ENCODE measurements at regions not wholly inside any gene's neighbourhood (a gene's known extent, or its start where the extent isn't known, plus 50 kb on each side); places are given as distances from the start of the nearest gene placed in this dataset.
A peak's percentile ranks its signal among the peaks of the same experiment; 100 is the strongest.
"Not testable (repeated sequence)": the region's sequence is repeated elsewhere in the genome, so short reads cannot be mapped to it uniquely, and the experiment has no call there.

DNA sequence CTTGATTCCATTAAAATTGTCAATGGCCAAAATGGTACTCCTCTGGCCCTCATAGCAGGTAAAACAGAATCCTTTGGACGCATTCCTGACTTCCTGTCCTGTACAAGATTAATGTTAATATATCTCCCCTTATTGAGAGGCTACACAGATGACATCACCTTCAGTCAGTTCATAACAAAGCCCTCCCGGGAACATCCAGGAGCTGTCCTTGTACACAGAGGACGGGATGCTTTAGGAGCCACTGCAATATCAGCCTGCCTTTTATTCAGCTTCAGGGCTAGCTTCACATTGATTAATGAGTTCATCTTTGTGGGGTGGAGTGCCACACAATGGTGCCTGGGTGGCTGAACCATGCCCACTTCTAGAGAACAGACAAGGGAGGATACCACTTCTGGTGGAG is 235.1 kb downstream of the NRIP1 start:
- no peak for DNase-seq

DNA sequence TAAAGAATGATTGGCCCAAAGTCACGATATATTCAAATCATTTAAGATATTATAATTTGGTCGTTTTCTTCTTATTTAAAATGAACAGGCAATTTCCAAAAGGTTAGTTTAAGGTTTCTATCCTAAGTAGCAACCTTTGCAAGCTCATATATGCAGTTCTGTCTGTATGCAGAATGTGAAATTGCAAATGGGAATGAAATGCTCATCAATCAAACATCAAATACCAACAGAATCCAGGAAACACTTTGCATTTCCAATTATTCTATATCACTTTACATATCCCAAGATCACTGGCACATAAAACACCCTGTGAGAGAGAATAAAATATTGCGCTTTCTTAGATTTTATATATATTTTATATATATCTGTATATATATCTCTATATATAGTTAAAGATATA is 237.3 kb downstream of the NRIP1 start:
- DNase-seq: no peak

DNA sequence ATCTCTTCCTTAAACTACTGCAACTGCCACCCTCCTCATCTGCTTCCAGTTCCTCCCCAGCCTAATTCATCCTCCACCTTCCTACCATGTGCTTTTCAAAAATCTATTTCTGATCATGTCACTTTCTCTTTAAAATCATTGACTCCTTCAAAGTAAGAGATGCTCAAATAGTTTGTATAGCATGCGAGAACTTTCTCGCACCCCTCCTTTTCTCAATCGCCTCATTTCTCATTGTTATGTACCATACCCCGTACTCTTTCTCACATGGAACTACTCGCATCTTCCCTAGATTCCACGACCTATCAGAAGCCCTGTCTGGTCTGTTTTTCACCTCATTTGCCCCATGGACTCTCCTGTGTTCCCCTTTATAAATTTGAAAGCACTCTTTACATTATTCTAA is 238.2 kb downstream of the NRIP1 start:
- DNase-seq: no peak

DNA sequence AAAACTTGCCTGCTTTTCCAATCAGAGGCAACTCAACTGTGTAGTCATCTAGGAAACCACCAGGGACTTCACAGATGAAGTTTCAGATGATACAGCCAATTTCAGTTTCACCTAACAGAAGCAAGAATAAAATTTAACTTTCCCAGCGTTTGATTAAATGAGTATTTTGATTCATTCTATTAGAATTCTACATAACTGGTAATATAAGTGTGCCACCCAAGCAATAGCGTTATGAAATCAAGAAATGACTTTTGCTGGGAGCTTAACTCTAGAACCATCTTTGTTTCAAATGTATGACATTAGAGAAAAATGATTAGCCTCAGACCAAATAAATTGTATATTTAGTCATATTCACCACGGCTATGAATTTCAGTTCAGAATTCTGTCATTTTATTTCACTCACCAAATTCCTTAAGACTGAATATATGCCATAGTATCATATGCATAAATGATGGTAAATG is 239.3 kb downstream of the NRIP1 start:
- DNase-seq: no peak

DNA sequence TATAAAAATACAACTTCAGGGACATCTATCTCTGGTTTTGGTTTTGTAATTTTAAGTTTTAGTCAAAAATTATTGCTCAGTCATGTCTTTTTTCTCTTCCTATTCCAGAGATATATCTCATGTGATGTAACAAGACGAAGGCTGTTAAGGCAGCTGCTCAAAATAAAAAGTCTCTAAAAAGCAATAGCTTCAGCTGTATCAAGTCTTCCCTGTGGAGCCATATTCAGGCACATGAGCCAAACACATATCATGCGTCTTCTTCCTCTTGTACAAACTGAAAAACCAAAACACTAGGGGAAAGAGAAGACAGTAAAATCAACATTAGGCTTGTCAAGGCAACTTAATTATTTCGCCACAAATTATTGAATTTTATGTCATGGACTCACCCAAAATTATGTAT is 240.7 kb downstream of the NRIP1 start:
- DNase-seq: no peak

DNA sequence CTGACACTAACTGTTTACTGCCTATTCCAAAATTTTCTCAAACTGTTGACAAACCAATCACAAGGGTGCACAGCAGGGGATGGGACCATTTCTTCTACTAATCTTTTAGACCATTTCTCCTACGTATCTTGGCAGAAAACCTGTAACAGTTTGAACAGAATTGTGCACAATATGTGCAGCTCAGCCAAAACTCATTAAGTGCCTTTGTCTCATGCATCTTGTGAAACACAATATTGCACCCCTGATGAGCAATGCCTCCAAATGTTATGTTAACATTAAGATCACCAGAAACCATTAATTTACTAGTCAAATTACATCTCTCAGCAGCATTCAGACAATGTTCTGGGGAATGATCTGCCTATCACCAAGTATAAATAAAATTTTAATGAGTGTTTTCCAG is 247.5 kb downstream of the NRIP1 start:
- no peak for DNase-seq

DNA sequence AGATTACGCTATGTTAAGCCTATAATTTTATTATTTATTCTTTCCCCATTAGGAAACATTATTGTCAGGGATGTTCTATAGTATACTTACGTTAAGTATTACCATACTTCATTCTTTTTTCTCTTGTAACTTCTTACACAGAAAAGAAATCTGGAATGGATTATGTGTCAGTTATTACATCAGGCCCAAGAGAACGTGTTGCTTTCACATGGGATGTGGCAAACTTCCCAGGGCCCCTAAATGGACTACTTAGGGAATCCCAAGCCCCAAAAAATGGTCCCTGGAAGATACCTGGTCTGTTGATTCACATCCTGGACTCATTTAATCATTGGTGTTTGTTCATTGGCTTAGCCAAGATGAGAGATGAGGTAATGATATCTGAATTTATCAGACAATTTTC is 249.8 kb downstream of the NRIP1 start:
- DNase-seq: no peak

DNA sequence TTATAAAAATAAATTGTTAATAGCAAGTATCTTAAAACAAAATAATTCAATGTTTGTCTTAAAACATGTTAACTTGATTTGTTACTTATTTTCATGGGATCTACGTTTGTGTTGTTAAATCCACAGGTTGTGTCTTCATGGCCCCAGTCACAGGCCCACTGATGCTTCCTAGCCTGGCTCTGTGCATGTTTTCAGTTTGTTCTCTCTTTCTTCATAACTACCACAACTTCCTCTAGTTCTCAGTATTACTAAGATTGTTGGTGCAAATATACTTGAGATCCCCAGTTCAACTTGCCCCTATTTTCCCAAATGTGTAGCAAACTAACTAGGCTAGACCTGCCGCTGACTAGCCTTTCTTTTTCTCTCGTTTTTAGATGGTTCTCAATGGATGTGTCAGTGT is 250.5 kb downstream of the NRIP1 start:
- no peak for DNase-seq

DNA sequence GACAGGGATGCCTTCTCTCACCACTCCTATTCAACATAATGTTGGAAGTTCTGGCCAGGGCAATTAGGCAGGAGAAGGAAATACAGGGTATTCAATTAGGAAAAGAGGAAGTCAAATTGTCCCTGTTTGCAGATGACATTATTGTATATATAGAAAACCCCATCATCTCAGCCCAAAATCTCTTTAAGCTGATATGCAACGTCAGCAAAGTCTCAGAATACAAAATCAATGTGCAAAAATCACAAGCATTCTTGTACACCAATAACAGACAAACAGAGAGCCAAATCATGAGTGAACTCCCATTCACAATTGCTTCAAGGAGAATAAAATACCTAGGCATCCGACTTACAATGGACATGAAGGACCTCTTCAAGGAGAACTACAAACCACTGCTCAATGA is 258.1 kb upstream of the SAMSN1 start:
- DNase-seq: not testable (repeated sequence)

DNA sequence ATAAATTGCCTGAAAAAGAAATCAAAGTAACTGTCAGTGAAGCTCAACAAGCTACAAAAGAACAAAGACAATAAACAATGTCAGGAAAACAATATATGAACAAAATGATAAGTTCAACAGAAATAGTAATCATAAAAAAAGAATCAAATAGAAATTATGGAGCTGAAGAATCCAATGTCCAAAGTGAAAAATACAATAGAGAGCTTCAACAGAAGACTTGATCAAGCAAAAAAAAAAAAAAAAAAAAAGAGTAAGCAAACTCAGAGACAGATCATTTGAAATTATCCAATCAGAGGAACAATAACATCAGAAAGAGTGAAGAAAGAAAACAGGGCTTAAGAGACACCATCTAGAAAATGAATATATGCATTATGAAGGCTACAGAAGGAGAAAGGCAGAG is 251.4 kb upstream of the SAMSN1 start:
- no peak for DNase-seq

DNA sequence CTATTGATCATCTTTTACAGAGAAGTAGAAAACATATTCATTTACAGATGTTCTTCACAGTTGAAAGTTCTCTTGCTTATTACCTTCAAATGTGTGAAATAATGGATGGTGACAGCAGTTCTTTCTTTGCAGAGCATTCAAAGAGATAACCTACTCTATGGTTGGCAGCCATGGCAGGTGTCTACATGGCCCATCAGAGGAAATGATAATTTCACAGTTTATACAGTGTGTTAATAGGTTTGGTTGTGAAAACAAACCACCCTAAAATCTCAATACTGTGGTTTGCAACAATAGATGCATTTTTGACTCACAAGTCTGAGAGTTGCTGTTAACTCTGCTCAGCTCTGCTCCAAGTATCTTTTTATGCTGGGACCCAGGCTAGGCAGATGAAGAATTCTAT is 241.2 kb upstream of the SAMSN1 start:
- no peak for DNase-seq

DNA sequence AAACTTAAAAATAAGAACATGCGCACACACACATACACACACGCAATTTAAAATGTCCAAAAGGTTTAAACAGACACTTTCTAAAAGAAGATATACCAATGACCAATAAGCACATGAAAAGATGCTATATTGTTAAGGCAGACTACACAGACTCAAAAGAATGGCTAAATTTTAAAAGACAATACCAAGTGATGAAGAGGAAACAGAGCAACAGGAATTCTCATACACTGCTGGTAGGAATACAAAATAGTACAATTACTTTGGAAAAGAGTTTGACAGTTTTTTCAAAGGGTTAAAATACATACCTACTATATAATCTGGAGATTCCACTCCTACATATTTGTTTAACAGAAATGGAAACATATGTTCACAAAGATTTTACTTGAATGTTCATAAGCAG is 239.6 kb upstream of the SAMSN1 start:
- no peak for DNase-seq

DNA sequence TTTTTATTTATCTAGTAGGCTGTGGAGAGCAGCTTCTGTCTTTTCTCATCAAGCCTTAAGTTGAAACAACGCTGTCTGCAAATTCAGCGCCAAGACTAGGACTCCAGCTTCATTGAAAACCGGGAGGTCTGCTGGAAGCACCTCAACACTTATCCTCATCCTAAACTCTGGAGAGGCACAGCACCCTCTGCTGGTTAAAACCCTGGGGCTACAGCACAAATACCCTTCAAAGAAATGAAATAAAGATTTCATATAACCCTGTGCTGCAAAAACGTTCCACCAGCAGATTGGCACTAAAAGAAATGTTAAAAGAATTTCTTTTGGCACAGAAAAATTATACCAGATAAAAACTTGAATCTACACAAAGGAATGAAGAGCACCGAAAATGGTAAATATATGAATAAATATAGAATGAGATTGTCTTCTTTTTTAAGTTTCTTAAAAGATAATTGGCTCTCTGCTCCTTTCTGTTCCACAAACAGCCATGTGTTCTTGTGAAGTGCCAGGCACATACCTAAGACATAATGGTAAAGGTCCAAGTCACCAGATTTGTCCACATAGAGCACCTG is 227.7 kb upstream of the SAMSN1 start:
- peak in 7 of 56 donors; percentile 1 to 19 (median 7) for DNase-seq

DNA sequence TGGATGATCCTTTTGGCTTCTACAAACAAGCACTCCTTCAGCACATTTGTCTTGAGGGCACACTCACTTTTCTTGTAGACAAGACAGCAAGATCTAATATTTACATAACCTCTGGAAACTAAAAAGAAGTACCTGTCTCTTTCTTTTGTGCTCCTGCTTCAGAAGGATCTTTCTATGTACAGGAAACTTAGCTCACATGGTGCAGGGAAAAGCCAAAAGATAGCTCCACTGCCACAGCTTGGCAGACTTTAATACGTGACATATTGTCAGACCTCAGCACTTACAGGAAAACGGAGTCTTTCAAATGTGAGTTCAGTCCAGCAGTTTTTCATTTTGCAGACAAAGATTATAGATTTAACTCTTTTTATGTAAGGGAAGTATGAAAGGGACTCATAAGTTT is 225.5 kb upstream of the SAMSN1 start:
- DNase-seq: no peak

DNA sequence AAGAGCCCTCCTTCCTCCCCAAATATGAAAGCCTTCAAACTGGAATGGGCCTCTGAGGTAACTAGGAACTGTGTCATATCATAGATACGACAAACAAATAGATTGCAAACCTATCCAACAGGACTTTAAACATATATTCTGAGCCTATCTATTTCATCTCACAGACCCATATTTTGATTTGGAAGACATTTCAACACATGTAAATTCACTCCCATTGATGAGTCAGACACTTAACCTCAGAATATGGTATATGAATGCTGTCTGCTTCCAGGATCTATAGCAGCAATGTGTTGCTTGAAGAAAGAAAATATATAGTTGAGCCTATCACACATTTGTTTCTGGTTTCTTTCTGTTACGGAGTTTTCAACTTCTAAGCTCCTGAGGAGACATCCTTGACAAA is 221.9 kb upstream of the SAMSN1 start:
- no peak for DNase-seq

DNA sequence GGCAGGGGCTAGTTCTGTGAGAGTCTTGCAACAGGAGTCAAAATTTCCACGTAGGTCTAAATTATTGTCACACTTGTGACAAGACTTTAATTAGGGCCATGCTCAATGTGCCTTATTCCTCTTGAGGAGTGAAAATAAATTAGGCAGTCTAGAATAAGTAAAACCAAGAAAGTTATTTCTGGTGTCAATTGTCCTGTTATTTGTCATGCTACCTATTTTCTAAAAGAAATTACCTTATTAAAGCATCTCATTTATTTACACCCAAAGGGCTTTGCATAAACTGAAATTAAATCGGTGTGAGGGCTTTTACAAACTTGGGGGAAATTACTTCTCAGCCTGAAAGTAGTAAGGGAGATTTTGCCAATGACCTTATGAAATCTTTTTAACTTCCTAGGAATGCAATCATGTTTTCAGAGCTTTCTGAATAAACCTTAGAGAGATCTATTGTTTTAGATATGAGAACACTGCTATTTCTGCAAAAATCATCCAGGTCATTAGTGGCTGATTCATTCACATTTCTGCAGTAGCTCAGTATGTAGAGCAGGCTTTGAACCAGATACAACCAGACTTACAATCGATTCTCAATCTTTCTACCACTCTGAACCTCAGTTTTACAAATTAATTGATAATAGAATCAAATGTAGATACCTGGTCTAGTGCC is 221.2 kb upstream of the SAMSN1 start:
- no peak for DNase-seq

DNA sequence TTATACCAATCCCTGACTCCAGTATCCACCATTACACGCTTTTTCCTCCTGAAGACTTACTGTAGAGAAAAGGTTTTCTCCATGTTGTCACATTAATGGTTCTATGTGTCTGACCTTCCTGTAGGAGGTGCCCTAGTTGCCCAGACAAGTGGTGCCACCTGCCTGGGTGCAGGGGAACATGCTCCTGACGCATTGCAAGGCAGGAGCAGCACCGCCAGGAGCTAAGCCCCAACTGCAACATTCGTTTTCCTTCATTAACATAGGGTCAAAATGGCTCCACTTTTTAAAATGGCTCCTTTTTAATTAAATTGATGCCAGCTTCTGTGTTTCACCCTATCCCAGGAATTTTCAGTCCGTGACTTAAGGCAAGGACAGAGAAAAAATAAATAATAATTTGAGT is 220.1 kb upstream of the SAMSN1 start:
- DNase-seq: no peak

DNA sequence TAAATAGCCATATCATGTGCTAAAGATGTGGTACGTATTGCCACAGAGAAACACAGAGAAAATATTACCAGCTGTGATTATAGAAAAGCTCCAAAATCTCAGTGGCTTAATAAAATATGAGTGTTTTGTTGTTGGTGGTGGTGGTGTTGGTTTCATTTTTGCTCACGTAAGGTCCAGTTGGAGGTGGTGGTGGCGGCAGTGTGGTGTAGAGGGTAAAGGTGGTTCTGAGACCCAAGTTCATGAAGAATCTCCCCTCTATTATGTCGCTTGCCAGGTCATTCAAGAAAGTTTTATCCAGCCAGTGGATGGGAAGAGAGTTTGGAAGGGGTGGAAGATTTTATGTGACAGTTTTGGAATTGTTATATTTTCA is 217.6 kb upstream of the SAMSN1 start:
- DNase-seq: no peak

DNA sequence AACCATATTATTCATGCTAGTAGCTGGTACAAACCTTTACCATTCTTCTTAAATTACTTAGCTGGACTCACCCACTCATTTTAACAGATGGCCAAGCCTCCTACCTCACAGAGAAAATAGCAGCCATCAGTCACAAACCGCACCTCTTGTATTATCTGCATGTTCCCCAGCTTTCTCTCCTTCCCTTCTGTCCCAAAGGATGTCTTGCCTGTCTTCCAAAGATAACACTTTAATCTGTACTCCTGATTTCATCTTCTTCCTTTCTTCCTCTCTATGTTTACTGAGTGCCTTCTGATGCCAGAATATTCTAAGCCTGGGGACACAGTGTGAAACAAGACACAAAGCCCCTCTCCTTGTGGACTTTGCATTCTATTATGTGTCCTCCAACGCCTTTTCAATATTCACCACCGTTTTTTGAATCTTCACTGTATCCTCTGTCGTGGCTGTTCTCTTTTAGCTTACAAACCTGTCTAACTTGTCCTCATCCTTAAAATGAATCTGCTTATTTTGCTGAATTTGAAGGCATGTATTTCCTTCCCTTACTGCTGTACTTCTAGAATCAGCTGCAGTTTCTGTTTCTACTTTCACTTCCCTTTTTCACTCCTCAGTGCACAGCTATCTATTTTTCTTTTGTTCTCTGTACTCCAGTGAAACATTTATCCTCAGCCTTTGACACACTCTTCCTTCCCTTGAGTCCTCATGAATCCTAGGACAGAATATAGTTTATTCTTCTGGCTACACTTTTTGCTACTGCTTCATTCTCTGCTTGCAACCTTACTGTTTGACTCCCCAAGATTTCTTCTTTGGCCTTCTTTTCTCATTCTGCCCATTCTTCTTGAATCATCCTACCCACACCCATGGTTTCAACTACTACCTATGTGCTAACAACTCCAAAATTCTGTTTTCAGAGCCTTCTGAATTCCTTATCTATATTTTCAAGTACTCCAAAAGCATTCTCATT is 216.9 kb upstream of the SAMSN1 start:
- DNase-seq: peak in 5 of 56 donors; percentile 1 to 35 (median 18)

DNA sequence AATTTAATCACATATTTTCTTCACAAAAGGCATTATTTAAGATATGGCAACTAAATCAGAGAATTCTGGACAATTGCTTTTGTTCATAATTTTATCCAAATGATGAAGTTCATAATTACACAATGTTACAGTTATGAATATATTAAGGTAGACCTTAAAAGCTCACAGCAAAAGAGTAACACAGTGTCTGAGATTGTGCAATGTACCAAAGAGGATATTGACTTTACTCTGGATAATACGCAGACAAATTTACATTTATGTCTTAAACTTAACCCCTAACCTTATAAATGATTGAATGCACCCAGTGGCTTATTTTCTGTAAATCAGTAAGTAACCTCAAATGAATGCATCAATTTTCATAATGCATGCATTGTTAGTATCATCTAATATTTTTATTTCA is 216.2 kb upstream of the SAMSN1 start:
- DNase-seq: no peak

DNA sequence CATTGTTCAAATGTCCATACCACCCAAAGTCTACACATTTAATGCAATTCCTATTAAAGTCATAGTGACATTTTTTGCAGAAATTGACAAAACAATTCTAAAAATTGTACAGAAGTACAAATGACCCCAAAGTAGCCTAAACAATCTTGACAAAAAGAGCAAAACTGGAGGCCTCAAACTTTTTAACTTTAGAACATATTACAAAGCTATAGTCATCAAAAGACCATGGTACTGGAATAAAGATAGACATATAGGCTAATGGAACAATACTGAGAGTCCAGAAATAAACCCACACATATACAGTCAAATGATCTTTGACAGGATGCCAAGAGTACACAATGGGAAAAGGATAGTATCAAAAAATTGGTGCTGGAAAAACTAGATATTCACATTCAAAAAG is 213.2 kb upstream of the SAMSN1 start:
- no peak for DNase-seq

DNA sequence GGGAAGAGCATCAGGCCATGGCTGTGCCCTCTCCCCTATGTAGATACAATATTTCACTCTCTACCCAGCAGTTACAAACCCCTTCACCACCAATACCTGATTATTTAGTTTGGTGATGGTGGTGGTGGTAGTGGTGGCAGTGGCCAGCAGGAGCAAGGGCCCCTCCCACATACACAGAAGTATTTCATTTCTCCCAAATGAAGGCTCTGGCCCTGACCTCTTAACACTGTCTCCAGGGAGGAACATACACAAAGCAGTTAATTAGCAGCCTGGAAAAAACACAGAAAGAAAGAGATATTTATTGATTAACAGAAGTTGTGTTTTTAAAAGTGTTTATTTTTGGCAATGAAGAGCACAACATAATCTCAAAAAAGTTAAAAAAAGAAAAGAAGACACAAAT is 212.7 kb upstream of the SAMSN1 start:
- no peak for DNase-seq

Measured in amygdala (tissue), 56 donors.